ENCODE measurements at regions not wholly inside any gene's neighbourhood (a gene's known extent, or its start where the extent isn't known, plus 50 kb on each side); places are given as distances from the start of the nearest gene placed in this dataset.

- Mint-ChIP-seq H3K27me3 (no peaks in the 10 kb centered on the region), H3K4me1 (ENCODE audit: low read depth) (no peaks in the 10 kb centered on the region), H3K9me3 (ENCODE audit: low read depth) (peaks cover 4% of the 10 kb centered on the region), H3K4me3 (no peak overlapping the region), H3K36me3 (no peaks in the 10 kb centered on the region), H3K27ac (no peak overlapping the region)
Measured at GRCh38 chr15:37618353-37618752, 316.1 kb upstream of the TMCO5A start.

GRCh38 chr15:37619358-37620042 lies 314.9 kb upstream of the TMCO5A start:
- Mint-ChIP-seq H3K4me1 (ENCODE audit: low read depth) (no peaks in the 10 kb centered on the region), H3K27me3 (no peaks in the 10 kb centered on the region), H3K27ac (no peak overlapping the region), H3K9me3 (ENCODE audit: low read depth) (peaks cover 4% of the 10 kb centered on the region), H3K36me3 (no peaks in the 10 kb centered on the region), H3K4me3 (no peak overlapping the region)

DNA sequence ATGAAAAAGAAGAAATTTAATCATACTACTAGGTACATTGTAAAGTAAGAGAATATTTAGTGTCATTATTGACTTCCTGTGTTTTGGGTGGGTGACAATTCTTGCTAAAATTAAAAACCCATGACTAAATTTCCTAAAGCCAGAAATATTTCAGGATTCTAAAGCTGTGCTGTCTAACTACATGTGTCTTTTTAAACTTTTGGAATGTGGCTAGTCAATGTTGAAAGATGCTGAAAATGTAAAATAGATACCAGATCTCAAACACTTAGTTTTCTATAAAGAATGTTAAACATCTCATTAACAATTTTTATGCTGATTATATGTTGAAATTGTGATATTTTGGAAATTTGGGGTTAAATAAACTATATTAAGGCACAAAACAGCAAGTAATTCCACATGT lies 308.9 kb upstream of the TMCO5A start:
- H3K9me3 Mint-ChIP-seq (ENCODE audit: low read depth), result peaks cover 6% of the 10 kb centered on the region
- H3K27me3 Mint-ChIP-seq, result no peaks in the 10 kb centered on the region
- H3K36me3 Mint-ChIP-seq, result no peaks in the 10 kb centered on the region
- no peak overlapping the region for H3K4me3 Mint-ChIP-seq
- H3K4me1 Mint-ChIP-seq (ENCODE audit: low read depth), result no peaks in the 10 kb centered on the region
- H3K27ac Mint-ChIP-seq, result no peak overlapping the region

GRCh38 chr15:37628507-37628906 lies 305.9 kb upstream of the TMCO5A start:
- H3K36me3 Mint-ChIP-seq, result no peaks in the 10 kb centered on the region
- H3K9me3 Mint-ChIP-seq (ENCODE audit: low read depth), result peaks cover 6% of the 10 kb centered on the region
- no peaks in the 10 kb centered on the region for H3K27me3 Mint-ChIP-seq
- H3K27ac Mint-ChIP-seq, result no peak overlapping the region
- H3K4me3 Mint-ChIP-seq, result no peak overlapping the region
- no peaks in the 10 kb centered on the region for H3K4me1 Mint-ChIP-seq (ENCODE audit: low read depth)

- Mint-ChIP-seq H3K27ac (no peak overlapping the region), H3K27me3 (peaks cover 2% of the 10 kb centered on the region), H3K4me1 (ENCODE audit: low read depth) (no peaks in the 10 kb centered on the region), H3K4me3 (no peak overlapping the region), H3K36me3 (no peaks in the 10 kb centered on the region), H3K9me3 (ENCODE audit: low read depth) (no peaks in the 10 kb centered on the region)
Measured at GRCh38 chr15:37636736-37637135, 297.7 kb upstream of the TMCO5A start.

- H3K4me3 Mint-ChIP-seq, result no peak overlapping the region
- H3K27ac Mint-ChIP-seq, result no peak overlapping the region
- H3K4me1 Mint-ChIP-seq (ENCODE audit: low read depth), result no peaks in the 10 kb centered on the region
Measured at GRCh38 chr15:37638116-37638515, 296.3 kb upstream of the TMCO5A start.

GRCh38 chr15:37638691-37639090 lies 295.7 kb upstream of the TMCO5A start:
- H3K4me3 Mint-ChIP-seq, result no peak overlapping the region
- peaks cover 2% of the 10 kb centered on the region for H3K27me3 Mint-ChIP-seq
- H3K9me3 Mint-ChIP-seq (ENCODE audit: low read depth), result no peaks in the 10 kb centered on the region
- H3K36me3 Mint-ChIP-seq, result no peaks in the 10 kb centered on the region
- H3K27ac Mint-ChIP-seq, result no peak overlapping the region
- no peaks in the 10 kb centered on the region for H3K4me1 Mint-ChIP-seq (ENCODE audit: low read depth)

More at GRCh38 chr15:37638116-37638515, 296.3 kb upstream of the TMCO5A start:
- no peaks in the 10 kb centered on the region for H3K36me3 Mint-ChIP-seq
- H3K9me3 Mint-ChIP-seq (ENCODE audit: low read depth), result no peaks in the 10 kb centered on the region
- H3K27me3 Mint-ChIP-seq, result peaks cover 2% of the 10 kb centered on the region

DNA sequence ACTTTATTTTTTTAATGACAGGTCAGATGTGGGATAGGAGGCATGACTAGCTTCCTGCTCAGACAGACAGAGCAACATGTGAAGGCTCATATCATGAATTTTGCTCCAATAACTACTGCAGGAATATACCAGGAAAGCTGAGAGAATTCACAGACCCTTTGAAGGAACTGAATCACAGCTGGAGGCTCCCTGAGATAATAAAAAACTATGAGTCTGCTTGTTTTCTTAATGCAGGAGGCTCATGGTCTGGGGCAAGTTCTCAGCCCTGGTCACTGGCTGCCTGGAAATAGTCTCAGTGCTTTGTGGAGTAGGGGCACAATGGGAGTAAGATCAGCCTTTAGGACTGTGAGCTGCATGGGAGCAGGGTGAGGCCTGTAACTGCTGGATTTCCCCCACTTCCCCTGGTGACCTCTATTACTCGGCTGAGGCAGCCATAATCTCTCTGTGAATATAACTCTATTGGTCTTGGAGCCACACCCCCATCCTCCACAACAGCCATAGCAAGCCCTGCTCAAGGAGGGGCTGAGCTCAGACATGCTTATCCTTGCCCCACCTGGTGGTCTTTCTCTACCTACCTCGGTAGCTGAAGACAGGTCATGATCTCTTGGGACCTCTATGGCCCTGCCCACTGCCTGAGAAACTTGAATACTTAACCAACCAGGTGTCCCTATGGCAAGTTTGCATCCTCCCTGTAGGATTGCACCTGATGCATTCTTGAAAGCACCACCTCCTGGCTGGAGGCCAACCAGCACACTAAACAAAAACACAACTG lies 281.6 kb upstream of the TMCO5A start:
- H3K27me3 Mint-ChIP-seq, result no peaks in the 10 kb centered on the region
- no peak overlapping the region for H3K27ac Mint-ChIP-seq
- peaks cover 22% of the 10 kb centered on the region for H3K9me3 Mint-ChIP-seq (ENCODE audit: low read depth)
- H3K36me3 Mint-ChIP-seq, result no peaks in the 10 kb centered on the region
- no peak overlapping the region for H3K4me3 Mint-ChIP-seq
- H3K4me1 Mint-ChIP-seq (ENCODE audit: low read depth), result no peaks in the 10 kb centered on the region

DNA sequence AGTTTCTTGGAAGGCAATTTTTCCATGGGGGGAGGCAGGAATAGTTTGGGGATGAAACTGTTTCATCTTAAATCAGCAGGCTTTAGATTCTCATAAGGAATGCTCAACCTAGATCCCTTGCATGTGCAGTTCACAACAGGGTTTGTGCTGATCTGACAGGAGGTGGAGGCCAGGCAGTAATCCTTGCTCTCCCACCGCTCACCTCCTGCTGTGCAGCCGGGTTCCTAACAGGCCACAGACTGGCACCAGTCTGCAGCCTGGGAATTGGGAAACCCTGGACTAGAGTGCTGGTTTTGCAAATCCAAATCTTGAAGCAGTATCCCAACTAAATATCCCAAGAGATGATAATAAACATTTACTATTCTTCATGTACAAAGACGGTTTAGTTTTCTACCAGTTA lies 256.3 kb upstream of the TMCO5A start:
- no peaks in the 10 kb centered on the region for H3K4me1 Mint-ChIP-seq (ENCODE audit: low read depth)
- no peaks in the 10 kb centered on the region for H3K27me3 Mint-ChIP-seq
- no peaks in the 10 kb centered on the region for H3K36me3 Mint-ChIP-seq
- H3K27ac Mint-ChIP-seq, result no peak overlapping the region
- H3K4me3 Mint-ChIP-seq, result no peak overlapping the region
- H3K9me3 Mint-ChIP-seq (ENCODE audit: low read depth), result no peaks in the 10 kb centered on the region

- H3K9me3 Mint-ChIP-seq (ENCODE audit: low read depth), result no peaks in the 10 kb centered on the region
- no peak overlapping the region for H3K27ac Mint-ChIP-seq
- no peak overlapping the region for H3K4me3 Mint-ChIP-seq
- H3K4me1 Mint-ChIP-seq (ENCODE audit: low read depth), result no peaks in the 10 kb centered on the region
- H3K27me3 Mint-ChIP-seq, result no peaks in the 10 kb centered on the region
- no peaks in the 10 kb centered on the region for H3K36me3 Mint-ChIP-seq
Measured at GRCh38 chr15:37679627-37680026, 254.8 kb upstream of the TMCO5A start.

DNA sequence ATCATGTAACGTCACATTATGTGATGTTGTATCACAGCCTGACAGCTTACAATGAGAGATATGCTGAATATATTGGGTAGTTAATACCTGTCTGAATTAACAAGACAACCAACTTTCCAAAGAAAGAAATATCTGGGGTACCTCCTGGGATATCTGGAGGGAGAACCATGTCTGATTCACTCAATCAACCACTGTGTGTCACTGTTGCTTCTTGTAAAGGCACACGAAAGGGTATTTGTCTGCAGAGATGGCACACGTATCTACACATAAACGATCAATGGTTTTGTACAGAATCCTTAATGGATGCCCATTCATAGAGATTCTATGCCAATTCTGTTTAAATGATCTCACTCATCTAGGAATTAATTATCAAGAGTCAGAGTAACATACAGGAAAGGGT lies 252.1 kb upstream of the TMCO5A start:
- H3K27ac Mint-ChIP-seq, result no peak overlapping the region
- no peaks in the 10 kb centered on the region for H3K36me3 Mint-ChIP-seq
- peaks cover 1% of the 10 kb centered on the region for H3K27me3 Mint-ChIP-seq
- H3K4me1 Mint-ChIP-seq (ENCODE audit: low read depth), result no peaks in the 10 kb centered on the region
- H3K9me3 Mint-ChIP-seq (ENCODE audit: low read depth), result peaks cover 5% of the 10 kb centered on the region
- no peak overlapping the region for H3K4me3 Mint-ChIP-seq

- H3K36me3 Mint-ChIP-seq, result no peaks in the 10 kb centered on the region
- H3K9me3 Mint-ChIP-seq (ENCODE audit: low read depth), result peaks cover 12% of the 10 kb centered on the region
- H3K27me3 Mint-ChIP-seq, result no peaks in the 10 kb centered on the region
- no peaks in the 10 kb centered on the region for H3K4me1 Mint-ChIP-seq (ENCODE audit: low read depth)
- no peak overlapping the region for H3K4me3 Mint-ChIP-seq
- no peak overlapping the region for H3K27ac Mint-ChIP-seq
Measured at GRCh38 chr15:37691911-37692310, 242.5 kb upstream of the TMCO5A start.

- H3K36me3 Mint-ChIP-seq, result no peaks in the 10 kb centered on the region
- H3K27me3 Mint-ChIP-seq, result no peaks in the 10 kb centered on the region
- no peak overlapping the region for H3K4me3 Mint-ChIP-seq
- no peaks in the 10 kb centered on the region for H3K4me1 Mint-ChIP-seq (ENCODE audit: low read depth)
- peaks cover 9% of the 10 kb centered on the region for H3K9me3 Mint-ChIP-seq (ENCODE audit: low read depth)
- H3K27ac Mint-ChIP-seq, result no peak overlapping the region
Measured at GRCh38 chr15:37693926-37694325, 240.5 kb upstream of the TMCO5A start.

DNA sequence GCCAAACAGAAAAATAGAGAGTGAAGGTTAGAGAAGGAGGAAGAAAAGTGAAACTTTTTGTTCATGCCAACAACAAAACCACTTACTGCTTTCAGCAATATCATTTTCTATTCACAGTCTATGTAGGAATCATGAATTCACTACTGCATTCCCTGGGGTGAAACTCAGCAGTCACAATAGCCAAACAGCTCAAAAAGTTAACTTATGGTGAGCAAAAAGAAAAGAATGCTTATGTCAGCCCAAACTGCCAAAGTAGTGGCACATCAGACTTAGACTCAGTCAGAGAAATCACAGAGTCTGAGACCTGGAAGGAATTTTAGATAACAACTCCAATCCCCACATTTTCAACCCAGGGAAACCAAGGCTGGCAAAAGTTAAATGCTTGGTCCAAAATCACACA lies 238.7 kb upstream of the TMCO5A start:
- Mint-ChIP-seq H3K4me3 (no peak overlapping the region), H3K4me1 (ENCODE audit: low read depth) (no peaks in the 10 kb centered on the region), H3K36me3 (no peaks in the 10 kb centered on the region), H3K27me3 (no peaks in the 10 kb centered on the region), H3K9me3 (ENCODE audit: low read depth) (no peaks in the 10 kb centered on the region), H3K27ac (no peak overlapping the region)

- no peak overlapping the region for H3K27ac Mint-ChIP-seq
- H3K9me3 Mint-ChIP-seq (ENCODE audit: low read depth), result no peaks in the 10 kb centered on the region
- no peaks in the 10 kb centered on the region for H3K36me3 Mint-ChIP-seq
- no peak overlapping the region for H3K4me3 Mint-ChIP-seq
- no peaks in the 10 kb centered on the region for H3K4me1 Mint-ChIP-seq (ENCODE audit: low read depth)
- H3K27me3 Mint-ChIP-seq, result no peaks in the 10 kb centered on the region
Measured at GRCh38 chr15:37698679-37699078, 235.8 kb upstream of the TMCO5A start.

GRCh38 chr15:37701230-37701629 lies 233.2 kb upstream of the TMCO5A start:
- Mint-ChIP-seq H3K9me3 (ENCODE audit: low read depth) (no peaks in the 10 kb centered on the region), H3K4me3 (no peak overlapping the region), H3K4me1 (ENCODE audit: low read depth) (no peaks in the 10 kb centered on the region)

More at GRCh38 chr15:37701230-37701629, 233.2 kb upstream of the TMCO5A start:
- Mint-ChIP-seq H3K36me3 (no peaks in the 10 kb centered on the region), H3K27ac (no peak overlapping the region), H3K27me3 (peaks cover 1% of the 10 kb centered on the region)
